Loucy (cell line): ENCODE measurements at regions not wholly inside any gene's neighbourhood (a gene's known extent, or its start where the extent isn't known, plus 50 kb on each side); places are given as distances from the start of the nearest gene placed in this dataset.

Experiments
- EZH2phosphoT487 ChIP-seq: fragments of 200-600 bp; IDR thresholded peaks from 2 replicates; pipeline ENCODE4 v1.6.1; 2018; ENCODE audit warnings: antibody characterized with exemption, mild to moderate bottlenecking, moderate library complexity, borderline replicate concordance
- TF ChIP-seq, protein P1 (sequence below): fragments of 200-600 bp; sonication (generic); conservative IDR thresholded peaks from 2 replicates; pipeline ENCODE4 v1.5.1; 2014; ENCODE audit warnings: mild to moderate bottlenecking, antibody characterized with exemption, low read length

DNA sequence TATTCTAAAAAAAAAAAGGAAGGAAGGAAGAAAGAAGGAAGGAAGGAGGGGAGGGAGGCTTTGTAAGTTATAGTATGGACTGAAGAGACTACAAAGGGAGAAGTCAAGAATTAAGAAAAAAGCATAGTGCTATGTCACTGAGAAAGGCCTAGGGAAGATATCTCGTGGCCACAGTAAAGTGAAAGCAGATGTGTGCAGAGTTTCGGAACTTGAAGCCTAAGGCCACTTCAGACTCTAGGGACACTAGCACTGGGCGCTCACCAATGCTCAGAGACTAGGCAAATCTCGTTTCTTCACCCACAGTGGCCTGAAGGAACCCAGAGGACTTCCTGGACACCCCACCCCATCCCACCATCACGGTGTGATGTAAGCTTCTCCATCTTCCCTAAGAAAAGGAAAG lies 181.4 kb upstream of the TRPM3 start:
- TF ChIP-seq, protein P1, sequence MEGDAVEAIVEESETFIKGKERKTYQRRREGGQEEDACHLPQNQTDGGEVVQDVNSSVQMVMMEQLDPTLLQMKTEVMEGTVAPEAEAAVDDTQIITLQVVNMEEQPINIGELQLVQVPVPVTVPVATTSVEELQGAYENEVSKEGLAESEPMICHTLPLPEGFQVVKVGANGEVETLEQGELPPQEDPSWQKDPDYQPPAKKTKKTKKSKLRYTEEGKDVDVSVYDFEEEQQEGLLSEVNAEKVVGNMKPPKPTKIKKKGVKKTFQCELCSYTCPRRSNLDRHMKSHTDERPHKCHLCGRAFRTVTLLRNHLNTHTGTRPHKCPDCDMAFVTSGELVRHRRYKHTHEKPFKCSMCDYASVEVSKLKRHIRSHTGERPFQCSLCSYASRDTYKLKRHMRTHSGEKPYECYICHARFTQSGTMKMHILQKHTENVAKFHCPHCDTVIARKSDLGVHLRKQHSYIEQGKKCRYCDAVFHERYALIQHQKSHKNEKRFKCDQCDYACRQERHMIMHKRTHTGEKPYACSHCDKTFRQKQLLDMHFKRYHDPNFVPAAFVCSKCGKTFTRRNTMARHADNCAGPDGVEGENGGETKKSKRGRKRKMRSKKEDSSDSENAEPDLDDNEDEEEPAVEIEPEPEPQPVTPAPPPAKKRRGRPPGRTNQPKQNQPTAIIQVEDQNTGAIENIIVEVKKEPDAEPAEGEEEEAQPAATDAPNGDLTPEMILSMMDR = no peak
- no peak for TF ChIP-seq EZH2phosphoT487
